Stimulated activated CD4-positive, alpha-beta T cell treated with anti-CD3 and anti-CD28 coated beads, Interleukin-1b, Interleukin-23, amount 100 ng/mL, for 48 hours (primary cell): ENCODE measurements at regions not wholly inside any gene's neighbourhood (a gene's known extent, or its start where the extent isn't known, plus 50 kb on each side); places are given as distances from the start of the nearest gene placed in this dataset.
"Not testable (repeated sequence)": the region's sequence is repeated elsewhere in the genome, so short reads cannot be mapped to it uniquely, and the experiment has no call there.

Experiments
- DNase-seq: peaks from one replicate; pipeline ENCODE4 v3.0.0-alpha.2; 2020

GRCh38 chr14:55807053-55807880 lies 227.3 kb downstream of the KTN1 start:
- DNase-seq, result peak; percentile 68

GRCh38 chr14:55807881-55808379 lies 227.9 kb downstream of the KTN1 start:
- DNase-seq, result no peak

GRCh38 chr14:55813630-55814029 lies 233.6 kb downstream of the KTN1 start:
- DNase-seq, result no peak

GRCh38 chr14:55814064-55814463 lies 234.1 kb downstream of the KTN1 start:
- DNase-seq, result no peak

- DNase-seq, result no peak
These were observed 234.9 kb downstream of the KTN1 start for GRCh38 chr14:55814873-55815272.

- DNase-seq, result no peak
These were observed 236.2 kb downstream of the KTN1 start for GRCh38 chr14:55816225-55816624.

GRCh38 chr14:55819610-55820304 lies 239.8 kb downstream of the KTN1 start:
- no peak for DNase-seq

GRCh38 chr14:55822906-55823305 lies 242.9 kb downstream of the KTN1 start:
- DNase-seq, result no peak

- no peak for DNase-seq
These were observed 252.3 kb downstream of the KTN1 start for GRCh38 chr14:55832122-55832911.

- DNase-seq, result no peak
These were observed 253.0 kb downstream of the KTN1 start for GRCh38 chr14:55832974-55833373.

GRCh38 chr14:55834390-55834789 lies 254.4 kb downstream of the KTN1 start:
- DNase-seq, result no peak

GRCh38 chr14:55835985-55836384 lies 256.0 kb downstream of the KTN1 start:
- DNase-seq, result no peak

GRCh38 chr14:55837467-55837866 lies 257.5 kb downstream of the KTN1 start:
- no peak for DNase-seq

GRCh38 chr14:55838529-55839052 lies 258.6 kb downstream of the KTN1 start:
- no peak for DNase-seq

- not testable (repeated sequence) for DNase-seq
These were observed 259.4 kb downstream of the KTN1 start for GRCh38 chr14:55839301-55839947.

GRCh38 chr14:55840821-55841220 lies 260.8 kb downstream of the KTN1 start:
- DNase-seq, result no peak

- no peak for DNase-seq
These were observed 261.6 kb downstream of the KTN1 start for GRCh38 chr14:55841625-55842024.

- no peak for DNase-seq
These were observed 263.9 kb downstream of the KTN1 start for GRCh38 chr14:55843718-55844403.

GRCh38 chr14:55845963-55846825 lies 266.2 kb downstream of the KTN1 start:
- no peak for DNase-seq

GRCh38 chr14:55846826-55847446 lies 266.9 kb downstream of the KTN1 start:
- no peak for DNase-seq
